ENCODE measurements at regions not wholly inside any gene's neighbourhood (a gene's known extent, or its start where the extent isn't known, plus 50 kb on each side); places are given as distances from the start of the nearest gene placed in this dataset.

GRCh38 chr21:38083535-38083934, 167.3 kb upstream of the KCNJ6 start:
- TF ChIP-seq CTCF (IDR thresholded peaks at IDR 0.05) (no peak), ZFX (IDR thresholded peaks at IDR 0.05; ENCODE audit: borderline replicate concordance) (no peak)

All from 22Rv1 (cell line).